ENCODE measurements at regions not wholly inside any gene's neighbourhood (a gene's known extent, or its start where the extent isn't known, plus 50 kb on each side); places are given as distances from the start of the nearest gene placed in this dataset.
"Not testable (repeated sequence)": the region's sequence is repeated elsewhere in the genome, so short reads cannot be mapped to it uniquely, and the experiment has no call there.

DNA sequence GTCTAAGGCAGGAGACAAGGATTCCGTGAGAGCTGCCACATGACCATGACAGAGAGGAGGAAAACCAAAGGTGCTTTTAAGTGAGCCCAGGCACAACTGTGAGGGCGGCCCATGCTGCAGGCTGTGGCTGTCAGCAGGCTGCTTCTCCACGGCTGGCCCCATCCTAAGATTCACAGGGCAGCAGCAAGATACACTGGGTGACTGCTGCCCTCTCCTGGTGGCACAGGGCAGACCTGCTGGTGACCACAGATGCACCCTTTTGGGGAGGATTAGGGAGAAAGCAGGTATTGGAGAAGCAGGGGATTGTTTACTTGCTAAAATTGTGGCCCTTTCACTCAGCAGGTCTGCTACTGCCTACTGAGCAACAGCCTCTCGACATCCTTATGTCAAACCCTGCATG is 125.4 kb upstream of the ALDH3B2 start:
- not testable (repeated sequence) for H3K4me3 ChIP-seq (ENCODE audit: severe bottlenecking); H3K9me3 ChIP-seq (ENCODE audit: severe bottlenecking); H3K27ac ChIP-seq (ENCODE audit: poor library complexity, severe bottlenecking)

DNA sequence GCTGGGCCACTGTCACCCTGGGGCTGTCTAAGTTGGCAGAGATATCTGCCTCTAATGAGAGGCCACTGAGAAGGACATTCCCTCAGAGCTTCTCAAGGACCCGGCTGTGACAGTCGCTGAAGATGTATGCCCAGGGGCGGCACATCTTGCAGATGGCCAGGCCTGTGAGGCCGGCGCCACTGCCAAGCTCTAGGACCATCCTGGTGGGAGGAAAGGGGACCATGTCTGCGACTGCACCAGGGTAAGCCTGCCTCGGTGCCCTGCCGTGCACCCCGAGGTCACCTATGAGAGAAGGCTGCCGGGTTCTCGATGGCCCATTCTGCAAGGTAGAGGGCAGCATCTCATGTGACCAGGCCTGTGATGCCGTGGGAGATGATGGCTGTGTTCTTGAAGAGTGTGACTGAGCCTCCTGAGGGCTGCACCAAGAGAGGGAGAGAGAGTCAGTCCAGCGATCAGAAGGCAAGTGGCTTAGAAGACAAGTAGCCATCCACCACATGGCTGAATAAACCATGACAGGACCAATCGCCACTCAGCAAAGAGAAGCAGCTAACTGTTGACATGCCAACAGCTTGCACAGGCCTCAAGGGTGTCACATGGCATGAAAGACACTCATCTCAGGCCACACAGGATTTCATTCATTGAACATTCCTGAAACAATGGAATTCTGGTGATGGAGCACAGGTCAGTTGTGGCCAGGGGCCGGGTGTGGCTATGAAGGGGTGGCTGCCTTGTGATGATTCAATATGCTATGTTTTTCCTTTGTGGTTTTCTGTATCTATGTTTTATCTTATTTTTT is 123.5 kb upstream of the ALDH3B2 start:
- H3K4me1 ChIP-seq (ENCODE audit: insufficient read depth, poor library complexity, severe bottlenecking); H3K9me3 ChIP-seq (ENCODE audit: severe bottlenecking); DNase-seq (ENCODE audit: low spot score); H3K4me3 ChIP-seq (ENCODE audit: severe bottlenecking); H3K36me3 ChIP-seq (ENCODE audit: low read depth); H3K27ac ChIP-seq (ENCODE audit: poor library complexity, severe bottlenecking); H3K27me3 ChIP-seq (ENCODE audit: insufficient read depth, poor library complexity, severe bottlenecking); ATAC-seq (ENCODE audit: low read depth): not testable (repeated sequence)

More for the DNA sequence above, 125.4 kb upstream of the ALDH3B2 start:
- not testable (repeated sequence) for H3K27me3 ChIP-seq (ENCODE audit: insufficient read depth, poor library complexity, severe bottlenecking); H3K4me1 ChIP-seq (ENCODE audit: insufficient read depth, poor library complexity, severe bottlenecking); DNase-seq (ENCODE audit: low spot score); H3K36me3 ChIP-seq (ENCODE audit: low read depth); ATAC-seq (ENCODE audit: low read depth)
- TF ChIP-seq, protein P1, sequence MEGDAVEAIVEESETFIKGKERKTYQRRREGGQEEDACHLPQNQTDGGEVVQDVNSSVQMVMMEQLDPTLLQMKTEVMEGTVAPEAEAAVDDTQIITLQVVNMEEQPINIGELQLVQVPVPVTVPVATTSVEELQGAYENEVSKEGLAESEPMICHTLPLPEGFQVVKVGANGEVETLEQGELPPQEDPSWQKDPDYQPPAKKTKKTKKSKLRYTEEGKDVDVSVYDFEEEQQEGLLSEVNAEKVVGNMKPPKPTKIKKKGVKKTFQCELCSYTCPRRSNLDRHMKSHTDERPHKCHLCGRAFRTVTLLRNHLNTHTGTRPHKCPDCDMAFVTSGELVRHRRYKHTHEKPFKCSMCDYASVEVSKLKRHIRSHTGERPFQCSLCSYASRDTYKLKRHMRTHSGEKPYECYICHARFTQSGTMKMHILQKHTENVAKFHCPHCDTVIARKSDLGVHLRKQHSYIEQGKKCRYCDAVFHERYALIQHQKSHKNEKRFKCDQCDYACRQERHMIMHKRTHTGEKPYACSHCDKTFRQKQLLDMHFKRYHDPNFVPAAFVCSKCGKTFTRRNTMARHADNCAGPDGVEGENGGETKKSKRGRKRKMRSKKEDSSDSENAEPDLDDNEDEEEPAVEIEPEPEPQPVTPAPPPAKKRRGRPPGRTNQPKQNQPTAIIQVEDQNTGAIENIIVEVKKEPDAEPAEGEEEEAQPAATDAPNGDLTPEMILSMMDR (IDR thresholded peaks at IDR 0.05; ENCODE audit: poor library complexity, severe bottlenecking): peak; percentile 52

DNA sequence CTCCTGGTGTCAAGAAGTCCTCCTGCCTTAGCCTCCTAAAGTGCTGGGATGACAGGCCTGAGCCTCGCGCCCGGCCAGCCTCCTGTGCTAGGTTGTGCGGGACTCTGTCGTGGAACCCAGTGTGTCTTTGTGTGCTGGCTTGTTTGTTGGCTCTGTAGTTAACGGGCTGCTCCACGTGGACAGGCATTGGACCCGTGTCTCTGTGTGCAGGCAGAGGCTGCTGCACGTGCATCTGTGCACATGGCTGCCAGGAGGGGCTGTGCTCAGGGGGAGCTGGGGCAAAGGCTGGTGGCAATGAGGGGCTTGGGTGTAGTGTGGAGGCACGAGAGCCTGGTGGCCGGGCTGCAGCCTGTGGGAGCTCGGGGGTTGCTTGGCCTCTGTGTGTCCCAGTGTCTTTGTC is 121.3 kb upstream of the ALDH3B2 start:
- DNase-seq (ENCODE audit: low spot score) (no peak), ATAC-seq (ENCODE audit: low read depth) (no peak)
- no peaks in the 10 kb centered on the region for H3K27me3 ChIP-seq (ENCODE audit: insufficient read depth, poor library complexity, severe bottlenecking)
- TF ChIP-seq, protein P1 (IDR thresholded peaks at IDR 0.05; ENCODE audit: poor library complexity, severe bottlenecking): no peak
- H3K9me3 ChIP-seq (ENCODE audit: severe bottlenecking): no peaks in the 10 kb centered on the region
- H3K4me3 ChIP-seq (ENCODE audit: severe bottlenecking): no peak overlapping the region
- H3K36me3 ChIP-seq (ENCODE audit: low read depth): no peaks in the 10 kb centered on the region
- no peak overlapping the region for H3K27ac ChIP-seq (ENCODE audit: poor library complexity, severe bottlenecking)
- no peaks in the 10 kb centered on the region for H3K4me1 ChIP-seq (ENCODE audit: insufficient read depth, poor library complexity, severe bottlenecking)

DNA sequence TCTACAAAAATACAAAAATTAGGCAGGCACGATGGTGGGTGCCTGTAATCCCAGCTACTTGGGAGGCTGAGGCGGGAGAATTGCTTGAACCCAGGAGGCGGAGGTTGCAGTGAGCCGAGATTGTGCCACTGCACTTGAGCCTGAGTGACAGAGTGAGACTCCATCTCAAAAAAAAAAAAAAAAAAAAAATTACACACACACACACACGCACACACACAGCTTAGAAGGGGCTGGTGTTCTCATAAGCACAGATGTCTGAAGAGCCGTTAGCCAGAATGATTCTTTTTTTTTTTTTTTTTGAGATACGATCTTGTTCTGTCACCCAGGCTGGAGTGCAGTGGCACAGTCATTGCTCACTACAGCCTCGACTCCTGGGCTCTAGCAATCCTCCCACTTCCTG is 119.3 kb upstream of the ALDH3B2 start:
- H3K4me3 ChIP-seq (ENCODE audit: severe bottlenecking): not testable (repeated sequence)

DNA sequence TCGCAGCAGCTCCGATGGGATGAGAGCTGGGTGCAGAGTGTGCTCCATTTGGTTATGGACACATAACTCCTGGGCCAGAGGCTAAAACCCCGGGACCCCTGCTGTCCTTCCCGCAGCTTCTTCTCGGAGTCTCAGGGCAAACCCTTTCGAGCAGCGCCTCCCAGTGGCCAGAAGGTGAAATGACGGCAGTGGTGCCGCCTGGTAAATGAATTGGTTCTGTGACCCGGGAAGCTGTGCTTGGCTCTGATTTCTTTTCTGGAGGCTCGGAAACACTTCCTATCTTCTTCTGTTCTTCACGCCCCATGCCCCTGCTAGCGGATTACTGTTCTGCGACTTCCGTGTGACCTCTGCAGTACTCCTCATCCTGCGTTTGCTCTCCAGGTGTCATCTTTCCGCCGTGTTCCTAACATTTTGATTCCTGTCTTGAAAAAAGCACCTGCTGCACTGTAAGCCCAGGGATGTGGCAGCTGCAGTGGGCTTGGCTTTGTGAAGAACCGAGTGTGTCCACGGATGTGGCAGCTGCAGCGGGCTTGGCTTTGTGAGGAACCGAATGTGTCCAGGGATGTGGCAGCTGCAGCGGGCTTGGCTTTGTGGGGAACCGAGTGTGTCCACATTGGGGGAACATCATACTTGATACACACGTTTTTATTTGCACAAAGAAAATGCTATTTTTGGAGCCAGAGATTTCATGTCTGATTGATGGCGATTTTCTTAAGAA is 118.0 kb upstream of the ALDH3B2 start:
- DNase-seq (ENCODE audit: low spot score); H3K4me3 ChIP-seq (ENCODE audit: severe bottlenecking); H3K9me3 ChIP-seq (ENCODE audit: severe bottlenecking); H3K4me1 ChIP-seq (ENCODE audit: insufficient read depth, poor library complexity, severe bottlenecking); H3K36me3 ChIP-seq (ENCODE audit: low read depth); H3K27ac ChIP-seq (ENCODE audit: poor library complexity, severe bottlenecking); ATAC-seq (ENCODE audit: low read depth); H3K27me3 ChIP-seq (ENCODE audit: insufficient read depth, poor library complexity, severe bottlenecking): not testable (repeated sequence)
- TF ChIP-seq, protein P1 (IDR thresholded peaks at IDR 0.05; ENCODE audit: poor library complexity, severe bottlenecking): peak; percentile 42

More for the DNA sequence above, 119.3 kb upstream of the ALDH3B2 start:
- not testable (repeated sequence) for H3K27me3 ChIP-seq (ENCODE audit: insufficient read depth, poor library complexity, severe bottlenecking); DNase-seq (ENCODE audit: low spot score); H3K4me1 ChIP-seq (ENCODE audit: insufficient read depth, poor library complexity, severe bottlenecking); H3K36me3 ChIP-seq (ENCODE audit: low read depth); H3K27ac ChIP-seq (ENCODE audit: poor library complexity, severe bottlenecking); H3K9me3 ChIP-seq (ENCODE audit: severe bottlenecking); ATAC-seq (ENCODE audit: low read depth)

DNA sequence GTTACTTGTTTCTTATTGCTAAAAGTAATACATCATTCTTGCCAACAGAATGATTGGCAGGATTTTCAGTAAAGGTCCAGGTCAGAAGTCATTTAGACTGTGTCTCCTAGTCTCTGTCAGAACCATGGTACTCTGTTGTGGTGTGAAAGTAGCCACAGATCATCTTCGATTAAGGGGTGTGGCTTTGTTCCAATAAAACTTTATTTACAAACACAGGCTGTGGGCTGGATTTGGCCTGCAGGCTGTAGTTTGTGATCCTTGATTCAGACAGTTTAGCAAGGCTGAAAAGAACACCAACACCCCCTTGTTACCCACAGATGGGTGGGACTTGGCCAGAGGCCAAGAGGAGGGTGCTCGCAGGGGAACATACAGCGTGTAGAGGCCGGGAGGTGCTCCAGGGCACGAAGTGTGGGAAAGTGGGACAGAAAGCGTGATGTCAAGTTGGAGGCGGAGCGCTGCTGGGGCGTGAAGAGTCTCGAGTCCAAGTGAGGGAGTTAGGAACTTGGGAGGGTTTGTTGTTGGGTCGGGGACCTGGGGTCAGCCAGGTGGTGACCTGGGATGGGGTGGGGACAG is 117.3 kb upstream of the ALDH3B2 start:
- not testable (repeated sequence) for H3K4me1 ChIP-seq (ENCODE audit: insufficient read depth, poor library complexity, severe bottlenecking); H3K4me3 ChIP-seq (ENCODE audit: severe bottlenecking); ATAC-seq (ENCODE audit: low read depth); H3K27ac ChIP-seq (ENCODE audit: poor library complexity, severe bottlenecking); H3K9me3 ChIP-seq (ENCODE audit: severe bottlenecking); DNase-seq (ENCODE audit: low spot score); H3K27me3 ChIP-seq (ENCODE audit: insufficient read depth, poor library complexity, severe bottlenecking); H3K36me3 ChIP-seq (ENCODE audit: low read depth)

DNA sequence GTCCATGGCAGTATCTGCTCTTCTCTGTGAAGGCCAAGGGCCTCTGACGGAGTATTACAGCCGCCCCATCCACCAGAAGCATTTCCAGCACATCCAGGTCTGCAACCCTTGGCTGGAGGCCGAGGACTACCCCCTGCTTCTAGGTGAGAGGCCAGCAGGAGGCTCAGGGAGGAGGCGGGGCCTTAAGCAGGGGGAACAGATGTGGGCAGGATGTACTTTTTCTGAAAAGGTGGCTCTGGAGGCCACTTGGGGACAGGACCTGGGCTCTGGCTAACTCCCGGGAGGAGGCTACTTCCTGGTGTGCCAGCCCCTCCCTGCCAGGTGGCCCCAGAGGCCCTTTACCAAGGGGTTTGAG is 113.9 kb upstream of the ALDH3B2 start:
- not testable (repeated sequence) for DNase-seq (ENCODE audit: low spot score); H3K27me3 ChIP-seq (ENCODE audit: insufficient read depth, poor library complexity, severe bottlenecking); H3K36me3 ChIP-seq (ENCODE audit: low read depth); H3K4me1 ChIP-seq (ENCODE audit: insufficient read depth, poor library complexity, severe bottlenecking); H3K27ac ChIP-seq (ENCODE audit: poor library complexity, severe bottlenecking); ATAC-seq (ENCODE audit: low read depth); H3K9me3 ChIP-seq (ENCODE audit: severe bottlenecking); H3K4me3 ChIP-seq (ENCODE audit: severe bottlenecking)

DNA sequence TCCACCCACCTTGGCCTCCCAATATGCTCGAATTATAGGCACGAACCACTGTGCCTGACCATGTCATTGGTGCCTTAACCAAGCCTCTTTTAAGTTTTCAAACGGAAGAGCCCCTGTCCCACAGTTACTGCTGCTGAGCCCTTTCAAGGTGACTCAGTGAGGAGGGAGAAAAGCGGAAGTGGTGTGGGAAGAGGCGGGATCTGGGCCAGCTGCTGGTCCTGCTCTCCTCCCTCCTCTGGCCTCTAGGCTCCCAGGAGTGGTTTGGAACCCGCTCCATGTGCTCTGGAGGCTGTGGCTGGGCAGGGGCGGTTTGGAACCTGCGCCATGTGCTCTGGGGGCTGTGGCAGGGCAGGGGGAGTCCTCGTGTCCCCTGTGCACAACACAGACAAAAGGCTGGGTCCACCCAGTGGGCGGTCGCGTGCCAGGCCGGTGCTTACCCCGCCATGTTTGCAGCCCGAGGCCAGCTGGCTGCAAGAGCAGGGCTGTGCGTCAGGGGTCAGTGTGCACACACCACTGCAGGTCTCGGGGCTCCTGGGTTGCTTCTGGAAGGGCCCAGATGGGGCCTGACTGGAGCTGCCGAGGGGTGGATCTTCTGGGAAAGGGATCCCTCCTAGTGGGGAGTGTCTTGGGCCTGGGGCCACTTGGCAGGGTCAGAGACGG is 113.4 kb upstream of the ALDH3B2 start:
- not testable (repeated sequence) for ATAC-seq (ENCODE audit: low read depth); H3K4me3 ChIP-seq (ENCODE audit: severe bottlenecking); H3K27me3 ChIP-seq (ENCODE audit: insufficient read depth, poor library complexity, severe bottlenecking); H3K36me3 ChIP-seq (ENCODE audit: low read depth); H3K27ac ChIP-seq (ENCODE audit: poor library complexity, severe bottlenecking); H3K9me3 ChIP-seq (ENCODE audit: severe bottlenecking); DNase-seq (ENCODE audit: low spot score); H3K4me1 ChIP-seq (ENCODE audit: insufficient read depth, poor library complexity, severe bottlenecking)

Data from RWPE2 (cell line).